Mesenchymal stem cell (in vitro differentiated cells and primary cell): ENCODE measurements at regions not wholly inside any gene's neighbourhood (a gene's known extent, or its start where the extent isn't known, plus 50 kb on each side); places are given as distances from the start of the nearest gene placed in this dataset.

ENCODE experiments used
- DNase-seq: peaks from one replicate; pipeline ENCODE4 v3.0.0-alpha.2; 2013
- H2AFZ ChIP-seq: one replicate; pipeline ENCODE4 v1.6.1; 2013; ENCODE audit warnings: low read depth, mild to moderate bottlenecking, control low read depth, inconsistent platforms, low read length, moderate library complexity
- H2AK5ac ChIP-seq: 2 replicates; pipeline ENCODE4 v1.6.1; 2013; ENCODE audit warnings: low read length, moderate library complexity, mild to moderate bottlenecking, inconsistent platforms; ENCODE audit not compliant: severe bottlenecking
- H2BK120ac ChIP-seq: one replicate; pipeline ENCODE4 v1.6.1; 2013; ENCODE audit warnings: low read depth, mild to moderate bottlenecking, inconsistent platforms, low read length, moderate library complexity
- H2BK12ac ChIP-seq, 2 experiments: one replicate each; pipeline ENCODE4 v1.6.1; 2013; ENCODE audit warnings: inconsistent platforms in 2 of 2, low read length in 2 of 2, mild to moderate bottlenecking in 2 of 2, moderate library complexity in 2 of 2, control low read depth in 1 of 2
- H2BK15ac ChIP-seq: one replicate; pipeline ENCODE4 v1.6.1; 2013; ENCODE audit warnings: mild to moderate bottlenecking, low read depth, inconsistent platforms; ENCODE audit not compliant: poor library complexity, severe bottlenecking
- H2BK5ac ChIP-seq: 2 replicates; pipeline ENCODE4 v1.6.1; 2013; ENCODE audit warnings: low read depth, mild to moderate bottlenecking, low read length, control low read depth, inconsistent platforms; ENCODE audit not compliant: poor library complexity, severe bottlenecking
- H3K14ac ChIP-seq, 2 experiments: one replicate each; pipeline ENCODE4 v1.6.1; 2013; ENCODE audit warnings: inconsistent platforms in 2 of 2, low read length in 2 of 2, control low read depth in 1 of 2, mild to moderate bottlenecking in 1 of 2, moderate library complexity in 1 of 2
- H3K18ac ChIP-seq, 2 experiments: one replicate each; pipeline ENCODE4 v1.6.1; 2013; ENCODE audit warnings: inconsistent platforms in 2 of 2, low read length in 2 of 2, control low read depth in 1 of 2, low read depth in 1 of 2, mild to moderate bottlenecking in 1 of 2
- H3K23ac ChIP-seq, 2 experiments: one replicate each; pipeline ENCODE4 v1.6.1; 2013; ENCODE audit warnings: inconsistent platforms in 2 of 2, low read length in 2 of 2, mild to moderate bottlenecking in 2 of 2, moderate library complexity in 2 of 2, control low read depth in 1 of 2
- H3K27ac ChIP-seq: 2 replicates; pipeline ENCODE4 v1.5.1; 2013; ENCODE audit warnings: mild to moderate bottlenecking, moderate library complexity, low read length, control low read depth, inconsistent platforms; ENCODE audit not compliant: poor library complexity, severe bottlenecking
- H3K27me3 ChIP-seq, 2 experiments: 2 replicates each; pipeline versions ENCODE4 v1.6.1 to v1.7.0; 2013; ENCODE audit warnings: low read length in 2 of 2, mild to moderate bottlenecking in 2 of 2, moderate library complexity in 2 of 2, control low read depth in 1 of 2, inconsistent platforms in 1 of 2; ENCODE audit not compliant: control insufficient read depth in 1 of 2, insufficient read depth in 1 of 2
- H3K36me3 ChIP-seq, 2 experiments: 2 replicates each; pipeline versions ENCODE4 v1.6.1 to v1.7.0; 2013; ENCODE audit warnings: low read length in 2 of 2, control low read depth in 1 of 2, inconsistent platforms in 1 of 2, low read depth in 1 of 2, mild to moderate bottlenecking in 1 of 2; ENCODE audit not compliant: insufficient read depth in 2 of 2, control insufficient read depth in 1 of 2
- H3K4ac ChIP-seq, 2 experiments: one replicate each; pipeline ENCODE4 v1.6.1; 2013; ENCODE audit warnings: inconsistent platforms in 2 of 2, low read length in 2 of 2, mild to moderate bottlenecking in 2 of 2, moderate library complexity in 2 of 2, control low read depth in 1 of 2, low read depth in 1 of 2
- H3K4me1 ChIP-seq: 2 replicates; pipeline ENCODE4 v1.6.1; 2013; ENCODE audit warnings: low read depth, low read length, control low read depth; ENCODE audit not compliant: control insufficient read depth, insufficient read depth
- H3K4me2 ChIP-seq: 2 replicates; pipeline ENCODE4 v1.6.1; 2013; ENCODE audit warnings: low read length, mild to moderate bottlenecking, inconsistent platforms; ENCODE audit not compliant: poor library complexity, severe bottlenecking
- H3K4me3 ChIP-seq, 2 experiments: 2 replicates each; pipeline versions ENCODE4 v1.5.1 to v1.7.0; 2013; ENCODE audit warnings: low read length in 2 of 2, mild to moderate bottlenecking in 2 of 2, control low read depth in 1 of 2, low read depth in 1 of 2; ENCODE audit not compliant: insufficient read depth in 1 of 2
- H3K79me1 ChIP-seq: replicated peaks from 2 replicates; pipeline ENCODE4 v1.6.1; 2013; ENCODE audit warnings: mild to moderate bottlenecking, control low read depth, low read length, inconsistent platforms; ENCODE audit not compliant: poor library complexity, severe bottlenecking
- H3K9ac ChIP-seq: 2 replicates; pipeline ENCODE4 v1.7.0; 2013; ENCODE audit warnings: mild to moderate bottlenecking, low read length, moderate library complexity
- H3K9me3 ChIP-seq: 2 replicates; pipeline ENCODE4 v1.7.0; 2013; ENCODE audit warnings: mild to moderate bottlenecking, low read length; ENCODE audit not compliant: control insufficient read depth
- H4K8ac ChIP-seq: one replicate; pipeline ENCODE4 v1.6.1; 2013; ENCODE audit warnings: inconsistent platforms, mild to moderate bottlenecking, low read length, moderate library complexity
- H4K91ac ChIP-seq: one replicate; pipeline ENCODE4 v1.6.1; 2013; ENCODE audit warnings: mild to moderate bottlenecking, low read length, inconsistent platforms
- WGBS: methylation state at CpG from one replicate; pipeline ENCODE4 v1.1.7; 2013; ENCODE audit warnings: mixed read lengths; 5-methylcytosine and 5-hydroxymethylcytosine counted together

DNA sequence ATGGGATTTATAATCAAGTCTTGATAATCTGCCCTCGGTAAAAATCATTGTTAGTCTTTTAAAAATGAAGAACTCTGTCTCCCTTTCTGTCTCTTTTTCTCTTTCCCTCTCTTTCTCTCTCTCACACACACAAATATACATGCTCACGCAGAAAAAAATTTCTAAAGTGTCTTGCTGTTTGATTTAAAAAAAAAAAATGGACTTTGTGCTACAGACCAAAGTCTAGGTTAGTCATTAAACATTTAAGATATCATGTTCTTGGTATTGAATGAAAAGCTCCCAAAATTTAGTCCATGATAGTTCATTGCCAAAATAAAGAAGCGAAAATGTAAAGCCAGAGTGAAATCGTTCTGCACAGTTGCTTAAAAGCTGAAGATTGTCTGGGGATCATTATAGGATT, 665.8 kb downstream of the SORCS1 start:
- H3K4ac ChIP-seq: no peak overlapping the region
- H3K14ac ChIP-seq: no peak overlapping the region
- no peaks in the 10 kb centered on the region for H3K4me1 ChIP-seq
- no peak overlapping the region for H2BK12ac ChIP-seq
- H3K4me2 ChIP-seq: no peak overlapping the region
- no peaks in the 10 kb centered on the region for H3K9me3 ChIP-seq
- no peak overlapping the region for H3K4me3 ChIP-seq
- no peak overlapping the region for H2BK15ac ChIP-seq
- H3K36me3 ChIP-seq: no peaks in the 10 kb centered on the region
- no peak overlapping the region for H2BK120ac ChIP-seq
- no peak overlapping the region for H3K9ac ChIP-seq
- no peak overlapping the region for H2AK5ac ChIP-seq
- DNase-seq: no peak
- WGBS: 72% methylated on average over 3 of the region's 4 CpGs
- no peaks in the 10 kb centered on the region for H3K79me1 ChIP-seq
- no peak overlapping the region for H4K91ac ChIP-seq
- no peak overlapping the region for H3K27ac ChIP-seq
- H3K27me3 ChIP-seq: no peaks in the 10 kb centered on the region
- no peak overlapping the region for H2BK5ac ChIP-seq
- H4K8ac ChIP-seq: no peak overlapping the region
- no peak overlapping the region for H3K18ac ChIP-seq
- no peak overlapping the region for H2AFZ ChIP-seq
- no peak overlapping the region for H3K23ac ChIP-seq

DNA sequence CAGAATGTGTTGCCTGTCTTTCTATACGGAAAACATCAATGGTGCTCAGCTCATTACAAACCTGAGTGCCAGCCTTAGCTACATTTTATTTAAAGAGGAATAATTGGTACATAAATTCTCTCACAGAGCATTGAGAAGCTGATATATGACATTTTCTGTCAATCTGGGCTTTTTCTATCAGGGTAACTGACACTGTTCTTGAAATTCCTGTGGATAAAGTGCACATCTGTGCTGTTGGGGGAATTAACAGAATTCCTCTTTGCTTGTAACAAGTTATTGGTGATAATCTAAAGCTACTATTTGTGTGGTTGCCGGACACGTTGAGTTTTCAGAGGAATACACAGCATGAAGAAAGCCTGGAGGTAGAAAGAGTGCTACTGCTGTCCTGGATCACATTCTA, 668.6 kb downstream of the SORCS1 start:
- Histone ChIP-seq H3K4me3 (no peak overlapping the region), H2AFZ (no peak overlapping the region), H2BK15ac (no peak overlapping the region), H4K91ac (no peak overlapping the region), H3K9me3 (peaks cover 3% of the 10 kb centered on the region), H3K14ac (no peak overlapping the region), H3K79me1 (no peaks in the 10 kb centered on the region), H3K23ac (no peak overlapping the region), H3K4me1 (no peaks in the 10 kb centered on the region), H3K4me2 (no peak overlapping the region), H3K9ac (no peak overlapping the region), H4K8ac (no peak overlapping the region), H2BK120ac (no peak overlapping the region), H3K36me3 (no peaks in the 10 kb centered on the region), H2BK12ac (no peak overlapping the region), H2AK5ac (no peak overlapping the region), H3K27me3 (no peaks in the 10 kb centered on the region), H3K4ac (no peak overlapping the region), H3K18ac (no peak overlapping the region), H2BK5ac (no peak overlapping the region), H3K27ac (no peak overlapping the region)
- WGBS: 68% methylated on average over 3 of the region's 3 CpGs
- DNase-seq: no peak

DNA sequence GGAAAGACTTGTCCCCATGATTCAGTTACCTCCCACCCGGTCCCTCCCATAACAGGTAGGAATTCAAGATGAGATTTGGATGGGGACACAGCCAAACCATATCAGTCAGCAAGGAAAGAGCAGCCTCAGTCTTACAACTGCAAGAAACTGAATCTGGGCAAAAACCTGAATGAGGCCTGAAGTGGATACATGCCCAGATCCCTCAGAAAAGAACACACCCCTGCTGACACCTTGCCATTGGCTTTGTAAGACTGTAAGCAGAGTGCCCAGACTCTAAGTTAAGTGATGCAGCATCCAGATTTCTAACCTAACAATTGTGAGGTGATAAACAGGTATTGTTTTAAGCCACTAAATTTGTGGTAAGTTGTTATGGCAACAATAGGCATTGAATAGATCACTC, 670.8 kb downstream of the SORCS1 start:
- 80% methylated on average over 1 of the region's 1 CpG for WGBS
- H2BK15ac ChIP-seq: no peak overlapping the region
- no peak overlapping the region for H3K18ac ChIP-seq
- H3K9me3 ChIP-seq: peaks cover 5% of the 10 kb centered on the region
- no peak overlapping the region for H2BK12ac ChIP-seq
- no peak overlapping the region for H3K4me2 ChIP-seq
- no peak overlapping the region for H4K8ac ChIP-seq
- H4K91ac ChIP-seq: no peak overlapping the region
- no peak overlapping the region for H2AK5ac ChIP-seq
- H3K27me3 ChIP-seq: no peaks in the 10 kb centered on the region
- DNase-seq: no peak
- H3K4ac ChIP-seq: no peak overlapping the region
- no peak overlapping the region for H3K27ac ChIP-seq
- H3K9ac ChIP-seq: no peak overlapping the region
- no peak overlapping the region for H2BK120ac ChIP-seq
- H3K14ac ChIP-seq: no peak overlapping the region
- no peak overlapping the region for H3K23ac ChIP-seq
- no peaks in the 10 kb centered on the region for H3K36me3 ChIP-seq
- H3K4me1 ChIP-seq: no peaks in the 10 kb centered on the region
- H3K4me3 ChIP-seq: no peak overlapping the region
- H2AFZ ChIP-seq: no peak overlapping the region
- H3K79me1 ChIP-seq: no peaks in the 10 kb centered on the region
- H2BK5ac ChIP-seq: no peak overlapping the region

DNA sequence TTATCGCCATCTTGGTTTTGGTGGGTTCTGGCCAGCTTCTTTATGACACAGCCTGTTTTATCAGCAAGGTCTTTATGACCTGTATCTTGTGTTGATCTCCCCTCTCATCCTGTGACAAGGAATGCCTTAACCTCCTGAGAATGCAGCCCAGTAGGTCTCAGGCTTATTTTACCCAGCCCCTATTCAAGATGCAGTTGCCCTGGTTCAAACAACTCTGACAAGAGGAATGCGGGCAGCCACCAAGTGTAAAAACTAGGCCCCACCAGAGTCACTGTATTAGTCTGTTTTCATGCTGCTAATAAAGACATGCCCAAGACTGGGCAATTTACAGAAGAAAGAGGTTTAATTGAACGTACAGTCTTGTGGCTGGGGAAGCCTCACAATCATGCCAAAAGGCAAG, 671.3 kb downstream of the SORCS1 start:
- no peak overlapping the region for H3K4ac ChIP-seq
- DNase-seq: no peak
- H3K18ac ChIP-seq: no peak overlapping the region
- no peak overlapping the region for H4K8ac ChIP-seq
- peaks cover 5% of the 10 kb centered on the region for H3K9me3 ChIP-seq
- no peak overlapping the region for H3K9ac ChIP-seq
- H2BK15ac ChIP-seq: no peak overlapping the region
- H2BK5ac ChIP-seq: no peak overlapping the region
- H2AK5ac ChIP-seq: no peak overlapping the region
- H3K14ac ChIP-seq: no peak overlapping the region
- H3K27ac ChIP-seq: no peak overlapping the region
- H2BK12ac ChIP-seq: no peak overlapping the region
- H3K27me3 ChIP-seq: no peaks in the 10 kb centered on the region
- H3K23ac ChIP-seq: no peak overlapping the region
- no peaks in the 10 kb centered on the region for H3K79me1 ChIP-seq
- H2BK120ac ChIP-seq: no peak overlapping the region
- H2AFZ ChIP-seq: no peak overlapping the region
- H3K4me2 ChIP-seq: no peak overlapping the region
- H3K36me3 ChIP-seq: no peaks in the 10 kb centered on the region
- H3K4me1 ChIP-seq: no peaks in the 10 kb centered on the region
- WGBS: 80% methylated on average over 3 of the region's 3 CpGs
- no peak overlapping the region for H3K4me3 ChIP-seq
- no peak overlapping the region for H4K91ac ChIP-seq
